Coronary artery (tissue), 2 donors: ENCODE measurements at regions not wholly inside any gene's neighbourhood (a gene's known extent, or its start where the extent isn't known, plus 50 kb on each side); places are given as distances from the start of the nearest gene placed in this dataset.

Experiments used
- DNase-seq: peaks from one replicate; pipeline ENCODE4 v3.0.0-alpha.2; 2017; ENCODE audit warnings: low spot score
- H3K27ac ChIP-seq, 2 donors: fragments of 200-600 bp; sonication (generic); one replicate each; pipeline ENCODE4 v1.5.1; 2016 to 2019
- H3K4me3 ChIP-seq: fragments of 200-600 bp; sonication (generic); 2 replicates; pipeline ENCODE4 v1.5.1; 2016; ENCODE audit warnings: mild to moderate bottlenecking, moderate library complexity
- TF ChIP-seq, protein P1 (sequence below): fragments of 200-600 bp; sonication (generic); IDR thresholded peaks from one replicate; pipeline ENCODE4 v1.5.1; 2019; ENCODE audit warnings: antibody characterized with exemption

DNA sequence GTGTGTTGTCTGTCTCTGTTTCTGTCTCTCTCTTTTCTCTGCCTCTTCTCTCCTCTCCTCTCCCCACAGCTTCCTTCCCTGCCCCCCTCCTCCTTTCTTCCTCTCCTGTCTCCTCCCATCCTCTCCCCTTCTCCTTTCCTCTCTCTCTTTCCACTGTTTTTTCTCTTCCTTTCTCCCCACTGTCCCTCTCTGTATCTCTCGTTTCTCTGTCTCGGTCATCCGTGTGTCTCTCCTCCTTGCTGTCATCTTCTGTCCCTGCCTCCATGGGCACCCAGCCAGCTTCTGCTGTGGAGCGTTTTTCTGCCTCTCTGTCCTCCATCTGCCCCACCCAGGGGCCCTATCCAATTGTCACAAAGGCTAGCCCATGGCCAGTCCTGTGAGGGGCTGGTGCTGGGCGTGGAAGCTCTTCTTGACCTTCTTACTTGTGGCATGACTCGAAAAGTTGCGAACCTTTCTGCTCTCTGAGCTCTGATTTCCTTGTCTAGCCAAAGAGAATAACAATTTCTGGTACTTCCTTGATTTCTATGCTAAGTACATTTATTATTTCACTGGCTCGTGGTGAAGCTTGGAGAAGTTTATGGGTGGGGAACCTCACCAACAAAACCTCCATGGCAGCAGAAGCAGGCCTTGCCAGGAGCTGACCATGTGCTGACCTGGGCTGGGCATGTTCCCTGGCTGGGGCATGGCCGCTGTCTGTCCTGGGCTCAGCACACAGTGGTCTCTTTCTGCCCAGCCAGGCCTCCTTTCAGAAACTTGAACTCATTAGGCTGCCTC, 69.3 kb downstream of the CEBPB start:
- DNase-seq = no peak
- peak overlapping the region in 1 of 2 donors; percentile 59 for H3K27ac ChIP-seq
- no peak overlapping the region for H3K4me3 ChIP-seq
- TF ChIP-seq, protein P1, sequence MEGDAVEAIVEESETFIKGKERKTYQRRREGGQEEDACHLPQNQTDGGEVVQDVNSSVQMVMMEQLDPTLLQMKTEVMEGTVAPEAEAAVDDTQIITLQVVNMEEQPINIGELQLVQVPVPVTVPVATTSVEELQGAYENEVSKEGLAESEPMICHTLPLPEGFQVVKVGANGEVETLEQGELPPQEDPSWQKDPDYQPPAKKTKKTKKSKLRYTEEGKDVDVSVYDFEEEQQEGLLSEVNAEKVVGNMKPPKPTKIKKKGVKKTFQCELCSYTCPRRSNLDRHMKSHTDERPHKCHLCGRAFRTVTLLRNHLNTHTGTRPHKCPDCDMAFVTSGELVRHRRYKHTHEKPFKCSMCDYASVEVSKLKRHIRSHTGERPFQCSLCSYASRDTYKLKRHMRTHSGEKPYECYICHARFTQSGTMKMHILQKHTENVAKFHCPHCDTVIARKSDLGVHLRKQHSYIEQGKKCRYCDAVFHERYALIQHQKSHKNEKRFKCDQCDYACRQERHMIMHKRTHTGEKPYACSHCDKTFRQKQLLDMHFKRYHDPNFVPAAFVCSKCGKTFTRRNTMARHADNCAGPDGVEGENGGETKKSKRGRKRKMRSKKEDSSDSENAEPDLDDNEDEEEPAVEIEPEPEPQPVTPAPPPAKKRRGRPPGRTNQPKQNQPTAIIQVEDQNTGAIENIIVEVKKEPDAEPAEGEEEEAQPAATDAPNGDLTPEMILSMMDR = no peak

DNA sequence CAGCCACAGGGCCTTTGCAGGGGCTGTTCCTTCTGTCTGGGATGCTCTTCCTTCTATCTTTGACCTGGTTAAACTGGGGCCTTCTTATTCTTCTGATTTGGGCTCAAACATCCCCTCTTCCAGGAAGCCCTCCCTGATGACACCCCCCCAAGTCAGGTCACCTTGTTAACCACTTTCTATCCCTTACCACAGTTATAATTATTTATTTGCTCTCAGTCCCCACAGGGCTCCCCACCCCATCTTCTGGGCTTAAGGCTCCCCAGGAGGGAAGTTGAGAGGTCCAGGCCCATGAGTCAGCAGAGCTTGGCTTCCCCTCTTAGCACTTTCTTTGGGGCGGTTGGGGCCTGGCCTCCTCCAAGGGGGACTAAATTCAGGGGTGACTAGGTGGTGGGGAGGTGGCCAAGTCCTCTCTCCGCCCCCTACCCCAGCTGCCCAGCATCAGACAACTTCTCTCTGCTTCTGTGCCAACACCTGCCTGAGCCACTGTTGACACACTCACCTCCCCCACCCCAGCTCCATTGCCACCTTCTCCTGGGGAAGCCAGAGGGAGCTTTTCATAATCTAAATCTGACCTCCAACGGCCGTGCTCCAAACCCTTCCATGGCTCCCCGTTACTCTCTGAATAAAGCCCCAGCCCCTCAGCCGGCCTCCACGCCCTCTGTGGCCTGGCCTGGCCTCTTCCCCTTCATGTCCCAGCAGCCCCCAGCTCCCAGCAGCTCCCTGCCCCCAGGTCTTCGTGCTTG, 70.0 kb downstream of the CEBPB start:
- no peak for DNase-seq
- TF ChIP-seq, protein P1 = no peak
- H3K27ac ChIP-seq = peak overlapping the region in 1 of 2 donors; percentile 59

DNA sequence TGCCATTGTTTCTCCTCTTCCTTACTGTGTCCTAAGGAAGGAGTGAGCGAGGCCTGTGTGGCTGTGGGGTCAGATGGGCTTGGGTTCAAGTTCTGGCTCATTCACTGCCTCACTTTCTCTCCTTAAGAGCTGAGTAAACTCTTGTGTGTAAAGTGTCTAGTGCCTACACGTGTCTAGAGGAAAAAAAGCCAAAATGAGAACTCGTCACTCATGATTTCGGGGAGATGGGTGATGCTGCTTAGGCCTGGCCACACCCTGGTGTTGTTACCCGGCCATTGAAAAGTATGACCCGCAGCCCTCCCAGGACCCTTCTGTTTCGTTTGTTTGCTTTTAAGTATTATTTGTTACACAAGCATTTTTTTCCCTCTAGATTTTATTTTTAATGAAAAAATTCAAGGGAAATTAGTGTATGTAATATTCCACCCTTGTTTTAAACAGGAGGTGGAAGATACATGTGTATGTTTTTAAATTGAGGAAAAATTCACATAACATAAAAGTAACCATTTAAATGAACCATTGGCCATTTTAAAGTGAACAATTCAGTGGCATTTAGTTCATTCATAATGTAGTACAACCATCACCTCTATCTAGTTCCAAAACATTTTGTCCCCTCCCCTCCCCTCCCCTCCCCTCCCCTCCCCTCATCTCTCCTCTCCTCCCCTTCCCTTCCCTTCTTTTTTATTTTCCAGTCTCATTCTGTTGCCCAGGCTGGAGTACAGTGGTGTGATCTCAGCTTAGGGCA, 71.0 kb downstream of the CEBPB start:
- Histone ChIP-seq H3K4me3 (no peak overlapping the region), H3K27ac (no peak overlapping the region)
- DNase-seq = no peak
- TF ChIP-seq, protein P1 = no peak

More for the DNA sequence above, 70.0 kb downstream of the CEBPB start:
- H3K4me3 ChIP-seq = no peak overlapping the region

DNA sequence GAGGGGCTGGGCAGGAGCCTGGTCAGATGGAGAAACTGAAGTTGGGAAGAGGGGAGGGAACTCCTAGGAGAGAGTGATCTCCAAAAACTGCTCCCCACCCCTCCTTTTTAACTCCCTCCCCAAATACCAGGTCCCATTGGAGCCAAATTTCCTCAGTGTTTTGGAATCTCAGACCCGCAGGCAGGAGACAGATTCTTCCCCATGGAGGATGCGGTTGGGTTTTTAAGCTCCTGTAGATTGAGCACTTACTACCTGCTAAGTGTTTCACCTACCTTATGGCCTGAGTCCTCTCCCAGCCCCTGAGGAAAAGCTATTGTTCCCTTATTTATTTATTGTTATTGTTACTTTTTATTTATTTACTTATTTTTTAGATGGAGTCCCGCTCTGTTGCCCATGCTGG, 73.2 kb downstream of the CEBPB start:
- Histone ChIP-seq H3K4me3 (no peak overlapping the region), H3K27ac (no peak overlapping the region)
- TF ChIP-seq, protein P1 = no peak
- DNase-seq = no peak

DNA sequence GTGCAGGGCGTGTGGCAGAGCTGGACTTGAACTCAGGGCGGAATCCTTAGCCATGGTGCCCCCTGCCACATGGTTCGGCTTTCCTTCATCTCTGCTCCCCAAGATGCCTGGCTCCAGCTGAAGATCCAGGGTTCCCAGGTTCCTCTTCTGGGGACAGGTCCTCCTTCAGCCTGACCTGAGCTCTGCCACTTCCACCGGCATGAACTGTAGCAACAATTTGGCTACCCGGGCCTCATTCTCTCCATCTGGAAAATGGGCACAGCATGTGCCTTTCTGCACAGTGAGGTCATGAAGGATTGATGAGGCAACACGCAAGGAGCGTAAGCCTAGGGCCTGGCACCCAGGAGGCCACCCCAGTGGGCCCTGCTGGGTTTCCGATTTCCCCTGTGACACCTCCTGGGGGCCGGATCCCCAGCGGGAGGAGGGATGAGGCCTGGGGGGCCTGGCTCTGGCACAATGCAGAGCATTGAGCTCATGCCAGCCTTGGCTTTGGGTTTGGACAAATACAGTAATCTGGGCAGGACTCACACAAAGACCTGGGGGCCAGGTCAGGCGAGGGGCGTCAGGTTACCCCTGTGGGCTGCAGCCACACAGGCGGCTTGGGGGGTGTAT, 74.0 kb downstream of the CEBPB start:
- Histone ChIP-seq H3K4me3 (no peak overlapping the region), H3K27ac (no peak overlapping the region)
- TF ChIP-seq, protein P1 = no peak
- no peak for DNase-seq

DNA sequence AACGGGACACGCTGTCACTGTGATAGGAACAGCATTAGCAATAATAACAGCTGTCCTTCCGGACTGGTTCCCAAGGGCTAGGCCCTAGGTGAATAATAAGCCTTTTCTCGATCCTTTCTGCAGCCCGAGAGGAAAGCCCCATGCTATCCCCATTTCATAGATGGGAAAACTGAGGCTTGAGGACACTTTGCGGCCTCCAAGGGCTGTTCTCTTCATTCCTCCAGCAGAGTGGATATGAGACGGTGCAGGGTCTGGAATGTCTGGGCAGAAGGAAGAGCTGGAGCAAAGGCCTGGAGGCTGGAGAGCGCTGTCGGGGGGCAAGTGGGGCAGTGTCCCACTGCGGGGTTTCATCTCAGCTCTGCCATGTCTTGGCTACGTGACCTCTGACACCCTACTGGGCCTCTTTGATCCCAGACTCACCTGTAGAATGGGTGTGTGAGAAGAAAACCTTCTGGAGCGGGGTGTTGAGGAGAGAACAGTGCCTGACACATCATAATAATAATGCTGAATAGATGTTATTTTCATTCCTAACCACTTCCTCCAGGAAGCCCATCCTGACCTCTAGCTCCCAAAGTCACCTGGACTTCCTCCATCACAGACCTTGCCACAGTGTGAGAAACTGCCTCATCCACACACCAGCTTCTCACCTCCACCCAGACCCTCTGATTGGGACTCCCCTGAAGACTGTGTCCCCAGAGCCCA, 74.8 kb downstream of the CEBPB start:
- TF ChIP-seq, protein P1 = no peak
- Histone ChIP-seq H3K27ac (no peak overlapping the region), H3K4me3 (no peak overlapping the region)
- no peak for DNase-seq
